Endothelial cell of umbilical vein (primary cell): ENCODE measurements at regions not wholly inside any gene's neighbourhood (a gene's known extent, or its start where the extent isn't known, plus 50 kb on each side); places are given as distances from the start of the nearest gene placed in this dataset.

Experiments used
- EZH2 ChIP-seq: IDR thresholded peaks from 2 replicates; pipeline ENCODE4 v1.6.1; 2012; ENCODE audit warnings: borderline replicate concordance, low read depth, mild to moderate bottlenecking, moderate library complexity, low read length, inconsistent platforms; ENCODE audit not compliant: severe bottlenecking
- TF ChIP-seq, protein P1 (sequence below), 2 donors: IDR thresholded peaks; 1 replicate in 1 of 2; 2 replicates in 1 of 2; pipeline ENCODE4 v1.5.1; 2011; ENCODE audit warnings: low read length in 2 of 2, mild to moderate bottlenecking in 2 of 2, moderate library complexity in 2 of 2, control low read depth in 1 of 2, inconsistent platforms in 1 of 2, low read depth in 1 of 2; ENCODE audit not compliant: insufficient read depth in 1 of 2; ENCODE audit errors: extremely low read depth in 1 of 2

- TF ChIP-seq, protein P1, sequence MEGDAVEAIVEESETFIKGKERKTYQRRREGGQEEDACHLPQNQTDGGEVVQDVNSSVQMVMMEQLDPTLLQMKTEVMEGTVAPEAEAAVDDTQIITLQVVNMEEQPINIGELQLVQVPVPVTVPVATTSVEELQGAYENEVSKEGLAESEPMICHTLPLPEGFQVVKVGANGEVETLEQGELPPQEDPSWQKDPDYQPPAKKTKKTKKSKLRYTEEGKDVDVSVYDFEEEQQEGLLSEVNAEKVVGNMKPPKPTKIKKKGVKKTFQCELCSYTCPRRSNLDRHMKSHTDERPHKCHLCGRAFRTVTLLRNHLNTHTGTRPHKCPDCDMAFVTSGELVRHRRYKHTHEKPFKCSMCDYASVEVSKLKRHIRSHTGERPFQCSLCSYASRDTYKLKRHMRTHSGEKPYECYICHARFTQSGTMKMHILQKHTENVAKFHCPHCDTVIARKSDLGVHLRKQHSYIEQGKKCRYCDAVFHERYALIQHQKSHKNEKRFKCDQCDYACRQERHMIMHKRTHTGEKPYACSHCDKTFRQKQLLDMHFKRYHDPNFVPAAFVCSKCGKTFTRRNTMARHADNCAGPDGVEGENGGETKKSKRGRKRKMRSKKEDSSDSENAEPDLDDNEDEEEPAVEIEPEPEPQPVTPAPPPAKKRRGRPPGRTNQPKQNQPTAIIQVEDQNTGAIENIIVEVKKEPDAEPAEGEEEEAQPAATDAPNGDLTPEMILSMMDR (IDR thresholded peaks at IDR 0.05; ENCODE audit: extremely low read depth in 1 of 2, insufficient read depth in 1 of 2, low read depth in 1 of 2, low read length in 2 of 2): no peak
- no peak for TF ChIP-seq EZH2
Measured at GRCh38 chr2:15856318-15856717, 84.0 kb upstream of the MYCN start.
